Liver (tissue), 8 donors: ENCODE measurements at regions not wholly inside any gene's neighbourhood (a gene's known extent, or its start where the extent isn't known, plus 50 kb on each side); places are given as distances from the start of the nearest gene placed in this dataset.

Experiments used
- DNase-seq: peaks from one replicate; pipeline ENCODE4 v3.0.0-alpha.2; 2017; ENCODE audit warnings: low spot score
- H3K27ac ChIP-seq, 2 donors: one replicate each; pipeline ENCODE4 v1.7.0; 2013; ENCODE audit warnings: inconsistent platforms in 2 of 2, low read length in 2 of 2, control low read depth in 1 of 2, low read depth in 1 of 2, mild to moderate bottlenecking in 1 of 2
- H3K27me3 ChIP-seq, 4 donors: one replicate each; pipeline versions ENCODE4 v1.6.1 to v1.7.0; 2013; ENCODE audit warnings: low read length in 3 of 4, inconsistent platforms in 1 of 4, mild to moderate bottlenecking in 1 of 4, moderate library complexity in 1 of 4; ENCODE audit not compliant: control insufficient read depth in 4 of 4, insufficient read depth in 4 of 4
- H3K36me3 ChIP-seq, 4 donors: one replicate each; pipeline versions ENCODE4 v1.6.1 to v1.7.0; 2013; ENCODE audit warnings: low read length in 3 of 4, mild to moderate bottlenecking in 3 of 4, low read depth in 1 of 4, moderate library complexity in 1 of 4; ENCODE audit not compliant: control insufficient read depth in 4 of 4, insufficient read depth in 3 of 4
- H3K4me1 ChIP-seq, 4 donors: one replicate each; pipeline versions ENCODE4 v1.6.1 to v1.7.0; 2013; ENCODE audit warnings: low read length in 3 of 4, mild to moderate bottlenecking in 3 of 4, moderate library complexity in 1 of 4; ENCODE audit not compliant: control insufficient read depth in 4 of 4, insufficient read depth in 4 of 4
- H3K4me3 ChIP-seq, 3 donors: one replicate each; pipeline versions ENCODE4 v1.6.1 to v1.7.0; 2013; ENCODE audit warnings: low read length in 3 of 3, control low read depth in 1 of 3, low read depth in 1 of 3, mild to moderate bottlenecking in 1 of 3
- H3K9ac ChIP-seq, 2 donors: one replicate each; pipeline ENCODE4 v1.7.0; 2013; ENCODE audit warnings: low read length in 2 of 2, mild to moderate bottlenecking in 2 of 2, moderate library complexity in 2 of 2, control low read depth in 1 of 2, low read depth in 1 of 2
- H3K9me3 ChIP-seq, 4 donors: one replicate each; pipeline versions ENCODE4 v1.6.1 to v1.7.0; 2013; ENCODE audit warnings: low read length in 3 of 4; ENCODE audit not compliant: control insufficient read depth in 4 of 4
- EGR1 ChIP-seq, 2 donors: IDR thresholded peaks; 2 replicates each; pipeline ENCODE4 v1.6.1; 2016 to 2018; ENCODE audit warnings: antibody characterized with exemption in 2 of 2, low read depth in 2 of 2
- FOXA1 ChIP-seq: IDR thresholded peaks from 2 replicates; pipeline ENCODE4 v1.6.1; 2016; ENCODE audit warnings: antibody characterized with exemption
- FOXA2 ChIP-seq: IDR thresholded peaks from 2 replicates; pipeline ENCODE4 v1.6.1; 2016; ENCODE audit warnings: antibody characterized with exemption
- GABPA ChIP-seq, 2 donors: IDR thresholded peaks in 1 of 2; conservative IDR thresholded peaks in 1 of 2; 2 replicates each; pipeline ENCODE4 v1.6.1; 2016; ENCODE audit warnings: antibody characterized with exemption in 2 of 2, mild to moderate bottlenecking in 1 of 2, moderate library complexity in 1 of 2
- HNF4A ChIP-seq, 2 donors: conservative IDR thresholded peaks; 2 replicates each; pipeline ENCODE4 v1.6.1; 2016; ENCODE audit warnings: antibody characterized with exemption in 2 of 2, mild to moderate bottlenecking in 2 of 2
- HNF4G ChIP-seq: IDR thresholded peaks from 2 replicates; pipeline ENCODE4 v1.6.1; 2016; ENCODE audit warnings: antibody characterized with exemption
- JUND ChIP-seq, 2 donors: IDR thresholded peaks; 2 replicates each; pipeline ENCODE4 v1.6.1; 2016; ENCODE audit warnings: antibody characterized with exemption in 2 of 2
- NR2F2 ChIP-seq: IDR thresholded peaks from 2 replicates; pipeline ENCODE4 v1.6.1; 2016; ENCODE audit warnings: antibody characterized with exemption
- RAD21 ChIP-seq, 2 donors: IDR thresholded peaks; 2 replicates each; pipeline ENCODE4 v1.6.1; 2016; ENCODE audit warnings: antibody characterized with exemption in 2 of 2, mild to moderate bottlenecking in 2 of 2
- RXRA ChIP-seq, 2 donors: IDR thresholded peaks; 2 replicates each; pipeline ENCODE4 v1.6.1; 2017 to 2018; ENCODE audit warnings: antibody characterized with exemption in 2 of 2, mild to moderate bottlenecking in 1 of 2
- SP1 ChIP-seq: IDR thresholded peaks from 2 replicates; pipeline ENCODE4 v1.6.1; 2018; ENCODE audit warnings: antibody characterized with exemption, mild to moderate bottlenecking
- TAF1 ChIP-seq: conservative IDR thresholded peaks from 2 replicates; pipeline ENCODE4 v1.6.1; 2016; ENCODE audit warnings: antibody characterized with exemption, mild to moderate bottlenecking
- YY1 ChIP-seq: IDR thresholded peaks from 2 replicates; pipeline ENCODE4 v1.6.1; 2016; ENCODE audit warnings: antibody characterized with exemption, mild to moderate bottlenecking
- WGBS: extraction: QIAGEN DNeasy Blood & Tissue Kit; methylation state at CpG from one replicate; pipeline ENCODE4 v1.1.7; 2013; 5-methylcytosine and 5-hydroxymethylcytosine counted together
- TF ChIP-seq, protein P1 (sequence below): IDR thresholded peaks from 2 replicates; pipeline ENCODE4 v1.6.1; 2016; ENCODE audit warnings: antibody characterized with exemption
- TF ChIP-seq, protein P2 (sequence below): IDR thresholded peaks from 2 replicates; pipeline ENCODE4 v1.6.1; 2016; ENCODE audit warnings: antibody characterized with exemption
- TF ChIP-seq, protein P3 (sequence below): fragments of 150-350 bp; IDR thresholded peaks from 2 replicates; pipeline ENCODE4 v1.5.1; 2017; ENCODE audit warnings: improper control_type of control experiment, low read depth, low read length; ENCODE audit not compliant: missing input control
- TF ChIP-seq, protein P4 (sequence below): IDR thresholded peaks from 2 replicates; pipeline ENCODE4 v1.6.1; 2016; ENCODE audit warnings: antibody characterized with exemption
- TF ChIP-seq, protein P5 (sequence below): IDR thresholded peaks from 2 replicates; pipeline ENCODE4 v1.6.1; 2016; ENCODE audit warnings: antibody characterized with exemption, mild to moderate bottlenecking
- donor health status: healthy.
- donor health status: healthy.
- donor health status: healthy.
- donor health status: healthy.
- donor health status: healthy.

DNA sequence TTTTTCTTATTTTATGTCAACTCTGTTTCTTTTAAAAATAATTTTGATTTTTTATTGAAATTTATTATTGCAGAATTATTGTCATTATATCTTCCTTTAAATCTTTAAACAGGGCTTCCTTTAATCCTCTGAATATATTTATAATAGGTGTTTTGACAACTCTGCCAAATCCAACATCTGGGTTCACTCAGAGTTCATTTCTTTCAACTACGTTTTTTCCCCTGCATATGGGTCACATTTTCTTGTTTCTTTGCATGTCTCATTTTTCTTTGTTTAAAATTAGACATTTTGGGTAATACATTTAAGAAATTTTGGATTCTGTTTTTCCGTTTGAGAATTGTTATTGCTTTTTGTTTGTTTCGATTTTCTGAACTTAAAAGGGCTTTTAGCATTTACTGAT, 655.1 kb upstream of the CITED2 start:
- no peak for DNase-seq
- Histone ChIP-seq H3K9ac (no peak overlapping the region), H3K27me3 (no peaks in the 10 kb centered on the region), H3K27ac (no peak overlapping the region), H3K4me3 (no peak overlapping the region), H3K9me3 (no peaks in the 10 kb centered on the region), H3K36me3 (no peaks in the 10 kb centered on the region), H3K4me1 (no peaks in the 10 kb centered on the region)
- 76% methylated on average over 3 of the region's 3 CpGs for WGBS
- TF ChIP-seq SP1 = no peak
- no peak for TF ChIP-seq HNF4A (conservative IDR thresholded peaks at IDR 0.05)
- no peak for TF ChIP-seq JUND (IDR thresholded peaks at IDR 0.05)
- TF ChIP-seq FOXA2 = no peak

DNA sequence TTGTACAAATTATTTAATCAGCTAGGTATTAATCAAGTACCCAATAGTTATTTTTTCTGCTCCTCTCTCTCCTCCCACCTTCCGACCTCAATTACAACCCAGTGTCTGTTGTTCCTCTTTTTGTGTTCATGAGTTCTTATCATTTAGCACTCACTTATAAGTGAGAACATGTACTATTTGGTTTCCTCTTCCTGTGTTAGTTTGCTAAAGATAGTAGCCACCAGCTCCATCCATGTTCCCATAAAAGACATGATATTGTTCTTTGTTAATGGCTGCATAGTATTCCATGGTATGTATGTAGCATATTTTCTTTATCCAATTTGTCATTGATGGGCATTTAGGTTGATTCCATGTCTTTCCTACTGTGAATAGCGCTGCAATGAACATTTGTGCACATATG, 652.8 kb upstream of the CITED2 start:
- Histone ChIP-seq H3K4me3 (no peak overlapping the region), H3K27ac (no peak overlapping the region), H3K4me1 (no peaks in the 10 kb centered on the region), H3K9ac (no peak overlapping the region), H3K9me3 (no peaks in the 10 kb centered on the region), H3K27me3 (no peaks in the 10 kb centered on the region), H3K36me3 (no peaks in the 10 kb centered on the region)
- TF ChIP-seq RXRA (IDR thresholded peaks at IDR 0.05) = no peak
- no peak for TF ChIP-seq TAF1
- TF ChIP-seq, protein P1, sequence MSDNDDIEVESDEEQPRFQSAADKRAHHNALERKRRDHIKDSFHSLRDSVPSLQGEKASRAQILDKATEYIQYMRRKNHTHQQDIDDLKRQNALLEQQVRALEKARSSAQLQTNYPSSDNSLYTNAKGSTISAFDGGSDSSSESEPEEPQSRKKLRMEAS = no peak
- TF ChIP-seq YY1 = no peak
- no peak for TF ChIP-seq EGR1 (IDR thresholded peaks at IDR 0.05; ENCODE audit: low read depth in 2 of 2)
- TF ChIP-seq GABPA (IDR thresholded peaks at IDR 0.05 in 1 of 2, conservative IDR thresholded peaks at IDR 0.05 in 1 of 2) = no peak
- 85% methylated on average over 2 of the region's 2 CpGs for WGBS
- no peak for DNase-seq

DNA sequence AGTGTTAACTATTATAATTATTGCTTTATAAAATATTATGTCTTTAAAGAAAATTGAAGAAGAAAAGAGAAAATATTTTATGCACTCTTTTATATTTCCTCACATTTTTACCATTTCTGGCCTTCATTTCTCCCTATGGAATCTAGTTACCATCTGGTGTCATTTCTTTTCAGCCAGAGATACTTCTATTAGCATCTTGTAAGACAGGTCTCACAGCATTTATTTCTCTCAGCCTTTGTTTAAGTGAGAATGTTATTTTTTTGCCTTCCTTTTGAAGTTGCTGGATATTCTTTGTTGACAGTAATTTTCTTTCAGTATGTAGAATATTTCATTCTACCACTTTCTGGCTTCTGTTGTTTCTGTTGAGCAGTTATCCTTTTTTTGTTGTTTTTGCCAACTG, 652.1 kb upstream of the CITED2 start:
- H3K4me1 ChIP-seq = no peaks in the 10 kb centered on the region
- no peak overlapping the region for H3K4me3 ChIP-seq
- no peak overlapping the region for H3K9ac ChIP-seq
- no peak for DNase-seq
- no peak overlapping the region for H3K27ac ChIP-seq
- no peaks in the 10 kb centered on the region for H3K9me3 ChIP-seq
- TF ChIP-seq SP1 = no peak
- TF ChIP-seq JUND (IDR thresholded peaks at IDR 0.05) = no peak
- no peak for TF ChIP-seq RXRA (IDR thresholded peaks at IDR 0.05)
- TF ChIP-seq, protein P1 = no peak
- TF ChIP-seq GABPA (IDR thresholded peaks at IDR 0.05 in 1 of 2, conservative IDR thresholded peaks at IDR 0.05 in 1 of 2) = no peak
- TF ChIP-seq EGR1 (IDR thresholded peaks at IDR 0.05; ENCODE audit: low read depth in 2 of 2) = no peak
- no peak for TF ChIP-seq YY1
- TF ChIP-seq NR2F2 = no peak
- TF ChIP-seq FOXA2 = no peak
- no peak for TF ChIP-seq TAF1
- no peak for TF ChIP-seq FOXA1
- TF ChIP-seq, protein P2, sequence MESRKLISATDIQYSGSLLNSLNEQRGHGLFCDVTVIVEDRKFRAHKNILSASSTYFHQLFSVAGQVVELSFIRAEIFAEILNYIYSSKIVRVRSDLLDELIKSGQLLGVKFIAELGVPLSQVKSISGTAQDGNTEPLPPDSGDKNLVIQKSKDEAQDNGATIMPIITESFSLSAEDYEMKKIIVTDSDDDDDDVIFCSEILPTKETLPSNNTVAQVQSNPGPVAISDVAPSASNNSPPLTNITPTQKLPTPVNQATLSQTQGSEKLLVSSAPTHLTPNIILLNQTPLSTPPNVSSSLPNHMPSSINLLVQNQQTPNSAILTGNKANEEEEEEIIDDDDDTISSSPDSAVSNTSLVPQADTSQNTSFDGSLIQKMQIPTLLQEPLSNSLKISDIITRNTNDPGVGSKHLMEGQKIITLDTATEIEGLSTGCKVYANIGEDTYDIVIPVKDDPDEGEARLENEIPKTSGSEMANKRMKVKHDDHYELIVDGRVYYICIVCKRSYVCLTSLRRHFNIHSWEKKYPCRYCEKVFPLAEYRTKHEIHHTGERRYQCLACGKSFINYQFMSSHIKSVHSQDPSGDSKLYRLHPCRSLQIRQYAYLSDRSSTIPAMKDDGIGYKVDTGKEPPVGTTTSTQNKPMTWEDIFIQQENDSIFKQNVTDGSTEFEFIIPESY = no peak
- TF ChIP-seq, protein P3, sequence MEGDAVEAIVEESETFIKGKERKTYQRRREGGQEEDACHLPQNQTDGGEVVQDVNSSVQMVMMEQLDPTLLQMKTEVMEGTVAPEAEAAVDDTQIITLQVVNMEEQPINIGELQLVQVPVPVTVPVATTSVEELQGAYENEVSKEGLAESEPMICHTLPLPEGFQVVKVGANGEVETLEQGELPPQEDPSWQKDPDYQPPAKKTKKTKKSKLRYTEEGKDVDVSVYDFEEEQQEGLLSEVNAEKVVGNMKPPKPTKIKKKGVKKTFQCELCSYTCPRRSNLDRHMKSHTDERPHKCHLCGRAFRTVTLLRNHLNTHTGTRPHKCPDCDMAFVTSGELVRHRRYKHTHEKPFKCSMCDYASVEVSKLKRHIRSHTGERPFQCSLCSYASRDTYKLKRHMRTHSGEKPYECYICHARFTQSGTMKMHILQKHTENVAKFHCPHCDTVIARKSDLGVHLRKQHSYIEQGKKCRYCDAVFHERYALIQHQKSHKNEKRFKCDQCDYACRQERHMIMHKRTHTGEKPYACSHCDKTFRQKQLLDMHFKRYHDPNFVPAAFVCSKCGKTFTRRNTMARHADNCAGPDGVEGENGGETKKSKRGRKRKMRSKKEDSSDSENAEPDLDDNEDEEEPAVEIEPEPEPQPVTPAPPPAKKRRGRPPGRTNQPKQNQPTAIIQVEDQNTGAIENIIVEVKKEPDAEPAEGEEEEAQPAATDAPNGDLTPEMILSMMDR = no peak
- TF ChIP-seq, protein P4, sequence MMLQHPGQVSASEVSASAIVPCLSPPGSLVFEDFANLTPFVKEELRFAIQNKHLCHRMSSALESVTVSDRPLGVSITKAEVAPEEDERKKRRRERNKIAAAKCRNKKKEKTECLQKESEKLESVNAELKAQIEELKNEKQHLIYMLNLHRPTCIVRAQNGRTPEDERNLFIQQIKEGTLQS = no peak
- no peak for TF ChIP-seq RAD21 (IDR thresholded peaks at IDR 0.05)
- no peak for TF ChIP-seq HNF4A (conservative IDR thresholded peaks at IDR 0.05)
- TF ChIP-seq HNF4G = no peak
- TF ChIP-seq, protein P5, sequence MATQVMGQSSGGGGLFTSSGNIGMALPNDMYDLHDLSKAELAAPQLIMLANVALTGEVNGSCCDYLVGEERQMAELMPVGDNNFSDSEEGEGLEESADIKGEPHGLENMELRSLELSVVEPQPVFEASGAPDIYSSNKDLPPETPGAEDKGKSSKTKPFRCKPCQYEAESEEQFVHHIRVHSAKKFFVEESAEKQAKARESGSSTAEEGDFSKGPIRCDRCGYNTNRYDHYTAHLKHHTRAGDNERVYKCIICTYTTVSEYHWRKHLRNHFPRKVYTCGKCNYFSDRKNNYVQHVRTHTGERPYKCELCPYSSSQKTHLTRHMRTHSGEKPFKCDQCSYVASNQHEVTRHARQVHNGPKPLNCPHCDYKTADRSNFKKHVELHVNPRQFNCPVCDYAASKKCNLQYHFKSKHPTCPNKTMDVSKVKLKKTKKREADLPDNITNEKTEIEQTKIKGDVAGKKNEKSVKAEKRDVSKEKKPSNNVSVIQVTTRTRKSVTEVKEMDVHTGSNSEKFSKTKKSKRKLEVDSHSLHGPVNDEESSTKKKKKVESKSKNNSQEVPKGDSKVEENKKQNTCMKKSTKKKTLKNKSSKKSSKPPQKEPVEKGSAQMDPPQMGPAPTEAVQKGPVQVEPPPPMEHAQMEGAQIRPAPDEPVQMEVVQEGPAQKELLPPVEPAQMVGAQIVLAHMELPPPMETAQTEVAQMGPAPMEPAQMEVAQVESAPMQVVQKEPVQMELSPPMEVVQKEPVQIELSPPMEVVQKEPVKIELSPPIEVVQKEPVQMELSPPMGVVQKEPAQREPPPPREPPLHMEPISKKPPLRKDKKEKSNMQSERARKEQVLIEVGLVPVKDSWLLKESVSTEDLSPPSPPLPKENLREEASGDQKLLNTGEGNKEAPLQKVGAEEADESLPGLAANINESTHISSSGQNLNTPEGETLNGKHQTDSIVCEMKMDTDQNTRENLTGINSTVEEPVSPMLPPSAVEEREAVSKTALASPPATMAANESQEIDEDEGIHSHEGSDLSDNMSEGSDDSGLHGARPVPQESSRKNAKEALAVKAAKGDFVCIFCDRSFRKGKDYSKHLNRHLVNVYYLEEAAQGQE = no peak
- no peaks in the 10 kb centered on the region for H3K27me3 ChIP-seq
- no peaks in the 10 kb centered on the region for H3K36me3 ChIP-seq
